ENCODE measurements at regions not wholly inside any gene's neighbourhood (a gene's known extent, or its start where the extent isn't known, plus 50 kb on each side); places are given as distances from the start of the nearest gene placed in this dataset.

DNA sequence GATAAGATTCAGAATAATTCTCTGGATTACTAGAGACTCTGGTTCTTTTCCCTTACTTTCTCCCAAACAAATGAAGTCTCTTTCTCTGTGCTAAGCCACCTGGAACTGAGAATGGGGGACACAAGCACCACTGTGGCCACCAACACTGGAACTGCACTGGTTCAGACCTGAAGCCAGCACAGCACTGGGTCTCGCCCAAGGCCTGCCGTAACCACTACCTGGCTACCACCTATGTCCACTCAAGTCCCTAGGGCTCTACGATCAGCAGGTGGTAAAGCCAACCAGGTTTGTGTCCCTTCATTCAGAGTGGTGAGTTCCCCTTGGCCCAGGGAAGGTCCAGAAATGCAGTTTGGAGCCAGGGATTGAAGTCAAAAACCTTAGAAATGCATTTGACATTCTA lies 626.2 kb downstream of the DIAPH3 start:
- no peak for TF ChIP-seq ZFP3 (CRISPR knock-in tag; IDR thresholded peaks at IDR 0.05)
- no peak for TF ChIP-seq RARB (CRISPR knock-in tag; IDR thresholded peaks at IDR 0.05)
- TF ChIP-seq ZC3H10 (CRISPR knock-in tag; IDR thresholded peaks at IDR 0.05) = no peak
- TF ChIP-seq, protein P1, sequence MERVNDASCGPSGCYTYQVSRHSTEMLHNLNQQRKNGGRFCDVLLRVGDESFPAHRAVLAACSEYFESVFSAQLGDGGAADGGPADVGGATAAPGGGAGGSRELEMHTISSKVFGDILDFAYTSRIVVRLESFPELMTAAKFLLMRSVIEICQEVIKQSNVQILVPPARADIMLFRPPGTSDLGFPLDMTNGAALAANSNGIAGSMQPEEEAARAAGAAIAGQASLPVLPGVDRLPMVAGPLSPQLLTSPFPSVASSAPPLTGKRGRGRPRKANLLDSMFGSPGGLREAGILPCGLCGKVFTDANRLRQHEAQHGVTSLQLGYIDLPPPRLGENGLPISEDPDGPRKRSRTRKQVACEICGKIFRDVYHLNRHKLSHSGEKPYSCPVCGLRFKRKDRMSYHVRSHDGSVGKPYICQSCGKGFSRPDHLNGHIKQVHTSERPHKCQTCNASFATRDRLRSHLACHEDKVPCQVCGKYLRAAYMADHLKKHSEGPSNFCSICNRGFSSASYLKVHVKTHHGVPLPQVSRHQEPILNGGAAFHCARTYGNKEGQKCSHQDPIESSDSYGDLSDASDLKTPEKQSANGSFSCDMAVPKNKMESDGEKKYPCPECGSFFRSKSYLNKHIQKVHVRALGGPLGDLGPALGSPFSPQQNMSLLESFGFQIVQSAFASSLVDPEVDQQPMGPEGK (CRISPR knock-in tag; IDR thresholded peaks at IDR 0.05; ENCODE audit: borderline replicate concordance) = no peak
- no peak for TF ChIP-seq ZFP30 (CRISPR knock-in tag; IDR thresholded peaks at IDR 0.05)
- TF ChIP-seq TOX (CRISPR knock-in tag; IDR thresholded peaks at IDR 0.05; ENCODE audit: borderline replicate concordance) = no peak
- TF ChIP-seq, protein P2, sequence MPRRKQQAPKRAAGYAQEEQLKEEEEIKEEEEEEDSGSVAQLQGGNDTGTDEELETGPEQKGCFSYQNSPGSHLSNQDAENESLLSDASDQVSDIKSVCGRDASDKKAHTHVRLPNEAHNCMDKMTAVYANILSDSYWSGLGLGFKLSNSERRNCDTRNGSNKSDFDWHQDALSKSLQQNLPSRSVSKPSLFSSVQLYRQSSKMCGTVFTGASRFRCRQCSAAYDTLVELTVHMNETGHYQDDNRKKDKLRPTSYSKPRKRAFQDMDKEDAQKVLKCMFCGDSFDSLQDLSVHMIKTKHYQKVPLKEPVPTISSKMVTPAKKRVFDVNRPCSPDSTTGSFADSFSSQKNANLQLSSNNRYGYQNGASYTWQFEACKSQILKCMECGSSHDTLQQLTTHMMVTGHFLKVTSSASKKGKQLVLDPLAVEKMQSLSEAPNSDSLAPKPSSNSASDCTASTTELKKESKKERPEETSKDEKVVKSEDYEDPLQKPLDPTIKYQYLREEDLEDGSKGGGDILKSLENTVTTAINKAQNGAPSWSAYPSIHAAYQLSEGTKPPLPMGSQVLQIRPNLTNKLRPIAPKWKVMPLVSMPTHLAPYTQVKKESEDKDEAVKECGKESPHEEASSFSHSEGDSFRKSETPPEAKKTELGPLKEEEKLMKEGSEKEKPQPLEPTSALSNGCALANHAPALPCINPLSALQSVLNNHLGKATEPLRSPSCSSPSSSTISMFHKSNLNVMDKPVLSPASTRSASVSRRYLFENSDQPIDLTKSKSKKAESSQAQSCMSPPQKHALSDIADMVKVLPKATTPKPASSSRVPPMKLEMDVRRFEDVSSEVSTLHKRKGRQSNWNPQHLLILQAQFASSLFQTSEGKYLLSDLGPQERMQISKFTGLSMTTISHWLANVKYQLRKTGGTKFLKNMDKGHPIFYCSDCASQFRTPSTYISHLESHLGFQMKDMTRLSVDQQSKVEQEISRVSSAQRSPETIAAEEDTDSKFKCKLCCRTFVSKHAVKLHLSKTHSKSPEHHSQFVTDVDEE (CRISPR knock-in tag; IDR thresholded peaks at IDR 0.05) = no peak
- TF ChIP-seq, protein P3, sequence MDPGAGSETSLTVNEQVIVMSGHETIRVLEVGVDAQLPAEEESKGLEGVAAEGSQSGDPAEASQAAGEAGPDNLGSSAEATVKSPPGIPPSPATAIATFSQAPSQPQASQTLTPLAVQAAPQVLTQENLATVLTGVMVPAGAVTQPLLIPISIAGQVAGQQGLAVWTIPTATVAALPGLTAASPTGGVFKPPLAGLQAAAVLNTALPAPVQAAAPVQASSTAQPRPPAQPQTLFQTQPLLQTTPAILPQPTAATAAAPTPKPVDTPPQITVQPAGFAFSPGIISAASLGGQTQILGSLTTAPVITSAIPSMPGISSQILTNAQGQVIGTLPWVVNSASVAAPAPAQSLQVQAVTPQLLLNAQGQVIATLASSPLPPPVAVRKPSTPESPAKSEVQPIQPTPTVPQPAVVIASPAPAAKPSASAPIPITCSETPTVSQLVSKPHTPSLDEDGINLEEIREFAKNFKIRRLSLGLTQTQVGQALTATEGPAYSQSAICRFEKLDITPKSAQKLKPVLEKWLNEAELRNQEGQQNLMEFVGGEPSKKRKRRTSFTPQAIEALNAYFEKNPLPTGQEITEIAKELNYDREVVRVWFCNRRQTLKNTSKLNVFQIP (CRISPR knock-in tag; IDR thresholded peaks at IDR 0.05; ENCODE audit: borderline replicate concordance, low read depth) = no peak
- no peak for TF ChIP-seq ISL1 (CRISPR knock-in tag; IDR thresholded peaks at IDR 0.05)
- TF ChIP-seq SNAI2 (CRISPR knock-in tag; IDR thresholded peaks at IDR 0.05) = no peak
- TF ChIP-seq ARNTL (CRISPR knock-in tag; IDR thresholded peaks at IDR 0.05; ENCODE audit: borderline replicate concordance, low read depth) = no peak

Measured in SK-N-SH treated with all-trans-retinoic acid at 6 μM for 48 hours (cell line).